GM19468 (cell line): ENCODE measurements at regions not wholly inside any gene's neighbourhood (a gene's known extent, or its start where the extent isn't known, plus 50 kb on each side); places are given as distances from the start of the nearest gene placed in this dataset.

Source experiments
- ATAC-seq: cut with Tn5 transposase; IDR thresholded peaks from one replicate; pipeline ENCODE4 v1.9.1; 2021; ENCODE audit warnings: mild to moderate bottlenecking, moderate library complexity, moderate number of reproducible peaks; ENCODE audit not compliant: unreplicated experiment; ENCODE audit errors: extremely low read depth

DNA sequence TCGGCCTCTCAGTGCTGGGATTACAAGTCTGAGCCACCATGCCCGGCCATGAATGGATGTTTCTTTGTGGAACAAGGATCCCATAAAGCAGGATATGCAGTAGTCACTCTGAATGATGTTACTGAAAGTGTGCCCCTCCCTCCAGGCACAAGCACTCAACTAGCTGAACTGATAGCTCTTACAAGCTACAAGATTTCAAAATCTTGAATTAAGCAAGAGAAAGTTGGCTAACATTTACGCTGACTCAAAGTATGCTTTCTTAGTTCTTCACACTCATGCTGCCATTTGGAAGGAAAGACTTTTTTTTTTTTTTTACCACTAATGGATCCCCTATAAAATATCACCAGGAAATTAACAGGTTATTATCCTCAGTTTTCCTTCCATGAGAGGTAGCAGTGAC is 549.0 kb upstream of the PKDCC start:
- no peak for ATAC-seq

DNA sequence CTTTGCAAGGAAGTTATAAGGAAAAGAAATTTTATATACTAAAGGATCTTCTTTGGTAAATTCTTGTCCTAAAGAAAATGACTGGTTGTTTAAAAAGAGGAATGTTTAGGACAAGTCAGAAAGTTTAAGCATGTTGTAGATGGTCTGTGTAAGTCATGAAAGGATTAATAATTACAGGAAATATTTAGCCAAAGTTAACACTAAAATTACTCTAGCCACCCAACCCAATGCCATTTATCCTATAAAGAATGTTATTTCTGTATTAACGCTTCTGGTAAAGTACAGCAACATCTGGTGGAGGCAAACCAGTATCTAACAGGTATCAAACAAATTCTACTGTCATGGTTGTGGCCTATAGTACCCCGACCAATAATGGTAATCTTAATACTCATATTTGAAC is 546.9 kb upstream of the PKDCC start:
- no peak for ATAC-seq

DNA sequence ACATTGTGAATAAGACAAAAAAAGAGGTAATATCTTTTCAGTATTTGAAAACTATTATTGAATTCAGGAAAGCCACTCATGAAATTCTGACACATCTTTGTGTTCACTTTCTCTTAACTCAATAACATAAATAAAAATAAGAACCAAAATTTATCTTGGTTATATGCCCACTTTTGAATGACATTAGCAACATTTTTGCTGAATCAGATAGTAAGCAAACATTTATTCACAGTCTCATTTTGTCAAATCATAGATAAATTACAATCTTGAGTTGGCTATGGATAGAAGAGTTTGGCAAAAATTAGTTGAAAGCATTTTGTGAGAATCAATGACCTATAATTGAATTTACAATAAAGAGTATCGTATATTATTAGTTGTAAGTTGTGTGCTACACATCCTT is 545.1 kb upstream of the PKDCC start:
- no peak for ATAC-seq

DNA sequence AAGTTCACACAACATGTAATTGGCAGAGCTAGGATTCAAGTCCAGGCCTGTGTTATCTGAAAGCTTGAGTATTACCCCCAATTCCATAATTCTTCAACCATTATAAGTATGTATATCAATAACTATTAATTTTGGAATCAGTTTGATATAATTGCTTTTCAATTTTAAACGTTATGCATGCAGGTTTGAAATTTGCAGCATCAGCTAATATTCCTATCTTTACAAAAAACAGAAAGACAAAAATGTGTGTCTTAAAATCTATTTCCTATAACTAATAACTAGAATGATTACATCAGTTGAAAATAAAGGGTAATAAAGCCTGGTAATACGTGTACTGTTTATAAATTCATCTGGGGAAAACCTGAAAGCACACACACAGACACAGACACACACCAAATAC is 543.3 kb upstream of the PKDCC start:
- no peak for ATAC-seq

DNA sequence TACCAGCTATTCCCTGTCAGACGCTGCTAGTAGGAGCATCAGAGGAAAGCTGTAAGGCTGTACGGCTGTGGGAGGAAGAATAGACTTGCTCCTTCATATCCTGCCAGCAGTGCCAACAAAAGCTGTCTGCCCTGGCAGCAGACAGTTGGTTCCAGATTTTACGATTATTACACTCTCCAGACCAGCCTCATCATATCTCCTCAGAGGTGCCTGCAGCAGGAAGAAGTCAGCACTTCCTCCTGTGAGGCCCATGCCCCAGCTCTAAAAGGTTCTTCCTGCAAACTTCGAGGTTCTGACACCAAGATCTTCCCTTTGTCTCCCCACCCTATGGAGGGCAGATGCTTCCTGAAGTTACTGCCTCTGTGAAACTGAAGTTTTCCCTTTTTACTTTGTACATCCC is 537.7 kb upstream of the PKDCC start:
- no peak for ATAC-seq

DNA sequence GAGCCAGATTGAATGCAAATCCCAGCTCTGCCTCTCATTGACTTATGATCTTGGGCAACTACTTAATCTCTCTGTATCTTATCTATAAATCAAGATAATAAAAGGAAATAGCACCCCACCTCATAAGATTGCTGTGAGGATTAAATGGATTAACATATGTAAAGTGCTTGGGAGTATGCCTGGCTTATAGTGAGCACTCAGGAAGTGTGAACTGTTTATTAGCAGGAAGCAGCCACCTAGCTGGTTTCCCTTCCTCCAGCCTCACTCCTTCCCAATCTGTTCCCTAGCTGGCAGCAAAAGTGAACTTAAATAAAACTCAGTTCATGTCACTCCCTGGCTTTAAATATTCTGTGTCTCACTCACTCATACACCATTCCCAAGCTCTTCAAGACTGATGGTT is 526.6 kb upstream of the PKDCC start:
- no peak for ATAC-seq

DNA sequence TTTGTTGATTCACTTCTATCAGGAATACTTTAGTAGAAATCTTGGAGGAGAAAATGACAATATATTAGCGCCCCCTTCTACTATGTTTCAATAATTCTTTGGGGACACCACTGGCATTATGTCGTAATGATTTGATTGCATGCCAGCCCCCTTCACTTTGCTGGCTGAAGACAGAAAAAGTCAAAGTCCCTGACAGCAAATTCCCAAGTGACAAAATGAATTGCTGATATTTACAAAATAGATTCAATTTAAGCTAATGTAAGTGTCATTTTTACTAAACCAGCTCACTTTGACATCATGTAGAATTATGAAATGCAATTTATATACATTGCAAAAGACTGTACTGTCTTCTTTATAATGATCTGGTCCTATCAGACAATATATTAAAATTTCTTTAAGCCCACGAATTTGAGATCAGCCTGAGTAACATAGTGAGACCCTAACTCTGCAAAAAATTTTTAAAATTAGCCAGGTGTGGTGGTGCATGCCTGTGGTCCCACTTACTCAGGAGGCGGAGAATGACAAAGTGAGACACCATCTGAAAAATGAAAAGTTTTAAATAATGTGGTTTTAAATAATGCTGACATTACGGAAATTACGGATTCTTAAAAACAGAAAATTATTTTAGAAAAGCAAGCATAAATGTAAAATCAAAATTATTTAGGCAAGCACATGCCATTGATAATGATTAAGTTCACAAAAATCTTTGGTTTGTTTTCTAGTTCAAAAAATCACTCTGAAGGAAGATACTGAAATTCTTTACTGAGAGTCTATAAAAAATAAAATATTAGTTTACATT is 520.1 kb upstream of the PKDCC start:
- ATAC-seq, result no peak

DNA sequence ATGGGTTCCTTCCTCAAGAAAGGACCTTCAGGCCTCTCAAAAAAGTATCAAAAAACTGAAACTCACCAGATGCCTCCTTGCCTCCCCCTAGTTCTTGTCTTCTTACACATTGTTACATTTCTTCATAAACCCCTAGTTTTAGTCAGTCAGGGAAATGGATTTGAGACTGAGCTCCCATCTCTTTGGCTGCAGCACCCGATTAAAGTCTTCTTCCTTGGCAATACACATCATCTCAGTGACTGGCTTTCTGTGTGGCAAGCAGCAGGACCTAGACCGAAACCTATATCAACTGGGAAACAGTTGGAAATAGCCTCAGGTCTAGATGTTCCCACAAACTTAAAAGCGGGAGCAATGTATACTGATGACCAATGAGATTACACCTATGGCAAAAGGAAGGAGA is 512.2 kb upstream of the PKDCC start:
- no peak for ATAC-seq

DNA sequence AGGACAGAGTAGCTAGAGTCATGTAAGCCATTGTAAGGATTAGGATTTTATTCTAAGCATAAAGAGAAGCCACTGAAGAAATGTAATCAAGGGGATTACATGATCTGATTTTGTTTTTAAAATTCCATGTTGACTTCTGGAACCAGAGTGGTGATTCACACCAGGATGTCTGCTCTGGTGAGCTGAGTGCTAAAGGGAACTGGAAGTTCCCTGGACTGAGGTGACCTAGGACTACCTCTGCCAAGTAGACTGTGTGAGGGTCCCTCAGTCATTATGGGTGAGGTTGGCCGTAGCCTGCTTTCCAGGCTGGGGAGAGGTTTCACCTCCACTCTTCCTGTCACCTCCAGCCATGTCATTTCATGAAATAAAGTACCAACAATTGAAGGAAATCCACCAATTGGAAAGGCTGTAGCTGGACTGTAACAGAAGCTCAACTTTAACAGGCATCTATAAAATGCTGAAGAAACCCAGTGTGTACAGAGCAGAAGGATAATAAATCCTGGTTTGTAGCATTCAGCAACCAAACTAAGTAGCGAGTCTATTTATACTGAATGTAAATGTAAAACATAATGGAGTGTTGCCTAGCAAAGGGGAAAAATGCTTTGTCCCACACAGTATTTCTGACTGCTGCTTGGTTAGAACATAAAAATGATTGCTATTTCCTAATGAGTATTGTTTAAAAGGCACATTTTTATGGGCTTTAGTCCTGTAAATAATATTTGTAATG is 507.4 kb upstream of the PKDCC start:
- no peak for ATAC-seq

DNA sequence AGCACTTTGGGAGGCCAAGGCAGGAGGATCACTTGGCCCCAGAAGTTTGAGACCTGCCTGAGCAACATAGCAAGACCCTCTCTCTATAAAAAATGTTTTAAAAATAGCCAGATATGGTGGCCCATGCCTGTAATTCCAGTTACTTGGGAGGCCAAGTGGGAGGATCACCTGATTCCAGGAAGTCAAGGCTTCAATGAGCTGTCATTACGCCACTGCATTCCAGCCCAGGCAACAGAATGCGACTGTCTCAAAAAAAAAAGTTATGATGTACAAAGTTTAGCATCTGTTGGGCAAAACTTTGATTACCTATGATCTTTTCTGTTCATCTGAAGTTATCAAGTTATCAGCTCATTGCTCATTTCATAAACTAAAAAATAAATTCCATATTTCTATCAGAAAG is 504.1 kb upstream of the PKDCC start:
- ATAC-seq, result no peak

DNA sequence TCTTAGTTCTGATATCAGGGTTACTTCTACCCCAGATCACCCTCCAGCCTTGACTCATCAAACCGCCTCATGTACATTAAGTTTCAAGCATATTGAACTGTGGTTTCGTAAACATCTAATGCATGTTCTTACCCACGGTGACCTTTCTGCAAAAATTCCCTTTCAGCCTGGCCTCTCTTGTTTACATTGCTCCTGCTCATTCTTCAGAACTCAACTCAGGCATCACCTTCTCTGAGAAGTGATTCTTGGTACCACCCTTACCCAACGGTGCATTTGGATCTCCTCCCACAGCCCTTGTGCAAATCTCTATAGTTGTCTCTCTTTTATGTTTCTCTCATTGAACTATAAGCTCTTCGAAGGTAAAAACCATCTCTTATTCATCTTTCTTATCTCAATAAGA is 503.1 kb upstream of the PKDCC start:
- no peak for ATAC-seq

DNA sequence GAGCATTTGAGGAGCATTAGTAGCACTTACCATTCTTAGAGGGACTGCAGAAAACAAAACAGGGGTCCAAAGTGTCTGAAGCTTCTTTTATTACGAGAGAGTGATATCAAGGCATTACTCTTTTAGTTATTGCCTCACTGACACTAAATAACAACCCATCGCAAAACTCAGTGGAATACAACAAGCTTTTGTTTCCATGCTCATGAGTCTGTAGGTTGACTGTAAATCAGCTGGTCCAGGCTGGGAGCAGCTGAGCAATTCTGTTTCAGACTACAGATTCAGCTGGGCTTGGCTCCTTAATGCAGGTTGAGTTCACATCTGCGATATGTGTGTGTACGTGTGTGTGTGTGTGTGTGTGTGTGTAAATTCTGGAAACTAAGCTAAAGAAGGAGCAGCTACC is 501.8 kb upstream of the PKDCC start:
- ATAC-seq, result no peak

DNA sequence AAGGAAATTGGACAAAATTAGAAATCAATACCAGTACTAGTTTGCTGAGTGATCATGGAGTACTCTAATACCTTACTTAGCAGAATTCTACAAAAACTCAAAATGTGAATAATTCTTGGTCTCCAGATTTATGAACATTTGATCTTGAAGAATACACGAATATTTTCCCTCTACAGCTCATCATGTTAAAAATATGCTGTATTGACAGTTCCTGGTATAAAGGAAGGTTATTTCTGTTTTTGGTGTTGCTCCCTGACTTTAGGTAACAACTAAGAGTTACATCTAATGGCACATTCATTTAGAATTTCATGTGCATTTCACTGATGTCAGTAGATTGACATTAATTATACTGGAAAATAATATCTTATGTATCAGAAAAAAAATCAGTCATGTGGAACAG is 479.2 kb upstream of the PKDCC start:
- ATAC-seq, result no peak

DNA sequence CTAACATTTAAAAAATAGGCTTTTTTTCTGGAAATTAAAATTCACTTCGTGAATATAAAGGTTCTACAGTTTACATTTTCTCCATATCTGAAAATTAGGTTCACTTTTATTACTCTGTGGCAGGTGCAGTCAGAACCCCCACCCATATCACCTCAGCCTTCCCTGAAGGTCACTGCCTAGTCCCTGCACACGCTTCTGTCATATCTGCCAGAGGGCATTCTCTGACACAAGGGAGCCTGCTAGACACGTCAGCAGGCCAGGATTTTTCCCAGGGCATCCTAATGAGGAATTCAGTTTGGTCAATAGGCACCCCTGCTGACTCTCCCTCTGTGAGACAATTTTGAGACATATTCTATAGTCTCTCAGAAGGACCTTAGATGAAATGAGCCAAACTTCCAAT is 475.7 kb upstream of the PKDCC start:
- no peak for ATAC-seq

DNA sequence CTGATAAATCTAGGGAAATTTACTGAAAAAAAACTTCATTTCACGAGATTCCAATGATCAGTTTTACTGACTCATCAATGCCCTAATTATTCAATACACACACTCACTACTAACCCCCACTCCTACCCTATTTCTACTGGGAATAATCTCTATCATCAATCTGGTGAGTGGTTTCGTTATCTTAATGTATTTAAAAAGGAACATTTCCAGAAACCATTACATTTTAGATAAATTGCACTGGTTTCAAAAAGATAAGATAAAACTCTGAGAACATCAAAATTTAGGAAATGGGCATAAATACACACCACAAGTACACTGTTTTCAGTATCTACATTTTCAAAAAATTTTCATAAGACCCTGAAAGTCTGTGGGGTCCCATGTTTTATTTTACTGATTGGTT is 471.4 kb upstream of the PKDCC start:
- no peak for ATAC-seq

DNA sequence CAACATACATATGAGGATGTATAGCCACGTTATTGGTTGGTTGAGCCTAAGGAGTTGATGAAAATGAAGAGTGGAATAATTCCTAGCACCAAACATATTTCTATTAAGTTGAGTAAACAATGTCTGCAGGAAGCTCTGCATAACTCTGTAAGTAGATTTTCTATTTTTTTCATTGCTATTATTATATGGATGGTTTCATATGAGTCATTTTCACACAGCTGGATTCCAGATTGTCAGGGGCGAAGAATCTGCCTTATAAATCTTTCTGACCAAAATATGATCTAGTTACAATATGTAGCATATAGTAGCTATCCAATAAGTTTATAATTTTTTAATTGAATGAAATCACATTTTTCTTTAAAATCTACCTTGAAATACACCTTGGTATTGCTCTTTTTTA is 468.0 kb upstream of the PKDCC start:
- no peak for ATAC-seq

DNA sequence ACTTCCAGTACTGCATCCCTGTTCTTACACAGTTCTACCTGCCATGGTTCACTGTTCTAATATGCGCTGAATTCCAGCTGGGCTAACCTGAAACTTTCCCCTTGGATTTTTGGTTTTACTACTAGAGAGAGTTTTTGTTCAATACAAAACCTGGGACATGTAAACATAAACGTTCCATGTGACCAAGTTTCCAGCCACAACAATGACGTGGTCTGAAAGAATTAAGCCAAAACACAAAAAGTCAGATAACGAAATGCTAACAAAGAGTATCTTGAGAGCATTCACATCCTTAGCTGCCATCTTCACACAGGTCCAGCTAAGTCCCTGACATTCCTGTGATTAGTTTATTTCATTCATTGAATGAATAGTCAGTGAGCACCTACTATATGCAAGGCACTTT is 467.0 kb upstream of the PKDCC start:
- ATAC-seq, result no peak

DNA sequence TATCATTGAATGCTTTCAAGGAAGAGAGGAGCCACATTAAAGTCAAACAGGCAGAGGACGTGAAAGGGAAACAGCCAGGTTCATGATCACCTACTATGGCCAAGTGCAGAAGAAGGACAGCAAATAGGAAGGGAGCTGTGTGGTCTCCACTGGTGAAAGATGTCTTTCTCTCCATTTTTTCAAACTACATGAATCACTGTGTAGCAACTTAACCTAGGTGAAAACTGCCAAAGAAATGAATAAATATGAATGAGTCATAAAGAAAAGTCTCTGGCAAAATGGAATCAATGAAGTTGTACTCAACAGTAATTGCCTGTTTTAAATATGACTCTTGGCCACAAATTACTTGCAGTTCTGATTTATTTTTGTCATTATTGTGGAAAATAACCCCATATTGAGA is 452.6 kb upstream of the PKDCC start:
- no peak for ATAC-seq

DNA sequence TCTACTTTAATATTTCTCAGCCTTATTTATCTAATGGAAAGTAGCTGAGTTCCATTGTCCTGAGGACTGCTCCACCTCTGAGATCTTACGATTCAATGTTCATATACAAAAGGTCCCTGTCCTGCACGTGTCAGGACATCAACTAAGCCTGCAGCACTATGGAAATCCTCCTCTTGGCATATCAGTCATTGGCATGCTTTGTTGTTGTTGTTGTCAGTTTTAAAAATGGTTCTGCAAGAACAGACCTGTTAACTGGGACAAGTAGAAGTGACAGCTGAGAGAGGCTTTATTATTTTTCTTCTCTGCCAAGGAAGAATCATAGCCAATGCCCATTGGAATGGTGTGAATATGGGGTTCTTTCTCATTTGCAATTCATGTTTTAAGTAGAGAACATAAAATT is 450.1 kb upstream of the PKDCC start:
- ATAC-seq, result no peak

DNA sequence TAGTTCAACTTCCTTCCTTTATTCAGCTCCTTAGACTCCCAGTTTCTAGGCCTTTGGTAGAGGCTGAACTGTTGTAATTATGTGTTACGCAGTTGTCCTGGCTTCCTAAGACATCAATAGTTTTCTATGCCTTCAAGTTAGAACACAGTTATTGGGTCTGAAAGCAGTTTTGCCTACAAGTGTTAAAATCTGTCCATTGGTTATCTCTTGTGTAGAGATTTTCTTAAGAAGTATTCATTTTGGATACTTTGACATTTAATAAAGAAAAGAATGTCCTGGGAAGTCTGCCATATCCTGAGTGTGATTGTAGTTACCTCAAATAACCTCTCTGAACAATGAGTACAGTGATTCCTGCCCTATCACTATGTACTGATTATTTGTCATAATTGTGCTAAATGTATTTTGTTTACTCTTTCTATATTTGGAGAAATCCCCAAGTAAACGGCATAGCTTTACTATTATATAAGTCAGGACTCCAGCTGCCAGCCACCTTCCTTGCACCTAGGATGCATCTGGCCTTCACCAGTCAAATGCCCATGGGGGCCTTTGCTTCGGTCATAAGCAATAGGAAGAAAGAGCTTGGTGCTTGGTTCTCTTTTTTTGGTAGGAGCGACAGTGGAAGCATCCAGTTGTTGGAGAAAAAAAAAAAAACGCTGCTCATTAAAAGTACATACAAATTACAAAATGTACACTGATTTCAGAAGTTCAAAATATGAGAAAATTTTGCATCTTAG is 449.5 kb upstream of the PKDCC start:
- ATAC-seq, result no peak

DNA sequence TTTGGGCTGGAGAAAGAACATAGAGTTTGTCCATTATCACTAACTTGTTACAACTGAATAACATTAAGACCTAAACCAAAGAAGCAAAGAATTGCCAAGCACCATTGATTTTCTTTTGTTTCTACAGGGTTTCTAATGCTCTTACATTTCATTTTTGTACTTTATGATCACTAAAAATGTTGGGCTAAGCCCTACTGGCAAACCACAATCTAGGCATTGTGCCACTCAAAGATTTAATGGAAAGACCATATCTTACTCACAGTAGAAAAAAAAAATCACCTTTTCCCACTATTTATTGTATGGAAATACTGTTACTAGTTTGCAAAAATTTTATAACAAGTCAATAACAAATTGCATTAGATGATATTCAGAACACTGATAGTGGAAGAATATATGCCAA is 447.4 kb upstream of the PKDCC start:
- ATAC-seq, result no peak
